ENCODE measurements at regions not wholly inside any gene's neighbourhood (a gene's known extent, or its start where the extent isn't known, plus 50 kb on each side); places are given as distances from the start of the nearest gene placed in this dataset.

GRCh38 chr10:128577958-128578750, 451.9 kb upstream of the MKI67 start:
- Histone ChIP-seq H3K9me2 (replicated peaks; ENCODE audit: low read length) (no peaks in the 10 kb centered on the region), H3K36me3 (ENCODE audit: low read depth, low read length) (no peaks in the 10 kb centered on the region), H3K27ac (ENCODE audit: low read length) (no peak overlapping the region), H2AFZ (ENCODE audit: low read length) (no peak overlapping the region), H3K27me3 (ENCODE audit: low read length) (0 out of 2 replicates have a peak, but pooled peaks cover 15% of the 10 kb centered on the region), H3K4me1 (ENCODE audit: insufficient read depth, low read length) (no peaks in the 10 kb centered on the region), H4K20me1 (ENCODE audit: low read length) (no peaks in the 10 kb centered on the region), H3K79me2 (ENCODE audit: low read length) (no peaks in the 10 kb centered on the region), H3K9me3 (ENCODE audit: low read length) (no peaks in the 10 kb centered on the region), H3K4me3 (ENCODE audit: low read length) (no peak overlapping the region), H3K9ac (ENCODE audit: low read length) (no peak overlapping the region), H3K4me2 (ENCODE audit: low read length) (no peak overlapping the region), H3F3A (ENCODE audit: low read length, unreplicated experiment) (no peaks in the 10 kb centered on the region)
- intact Hi-C loops (cut with micrococcal nuclease) = no loop called here
- ChIA-PET POLR2A (ENCODE audit: unreplicated experiment) (no interaction called here), CTCF (no interaction called here)
- DNase-seq (no peak), ATAC-seq (no peak)
- BruUV-seq (replicated peaks) = no TSS peak
- TF ChIP-seq EZH2phosphoT487 (IDR thresholded peaks at IDR 0.05; ENCODE audit: borderline replicate concordance, low read length) = no peak
- no peak for TF ChIP-seq EZH2 (IDR thresholded peaks at IDR 0.05; ENCODE audit: low read length, unreplicated experiment)
- no peak for TF ChIP-seq CTCF (conservative IDR thresholded peaks at IDR 0.05; ENCODE audit: low read depth, low read length)

DNA sequence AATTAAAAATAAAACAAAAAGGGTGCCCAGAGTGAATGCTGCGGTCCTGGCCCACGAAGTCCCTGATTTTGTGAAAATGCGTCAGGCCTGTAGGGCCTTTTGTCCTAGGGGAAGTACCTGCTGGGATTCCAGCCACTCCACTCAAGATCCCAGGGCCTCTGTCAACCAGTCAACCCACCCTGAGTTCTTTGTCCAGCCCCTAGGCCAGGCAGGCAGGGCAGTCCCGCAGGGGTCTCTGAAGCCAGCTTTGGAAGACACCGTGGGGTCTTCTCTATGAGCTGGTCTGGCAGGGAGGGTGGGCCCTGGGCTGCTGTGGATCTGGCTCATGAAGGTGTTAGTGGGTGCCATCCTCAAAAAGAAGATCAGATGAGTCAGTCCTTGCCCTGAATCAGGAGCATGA, 452.5 kb upstream of the MKI67 start:
- DNase-seq = no peak
- H3K9me2 ChIP-seq (replicated peaks; ENCODE audit: low read length) = no peaks in the 10 kb centered on the region
- no peaks in the 10 kb centered on the region for H3K36me3 ChIP-seq (ENCODE audit: low read depth, low read length)
- ChIA-PET CTCF (no interaction called here), POLR2A (ENCODE audit: unreplicated experiment) (no interaction called here)
- H3K27ac ChIP-seq (ENCODE audit: low read length) = no peak overlapping the region
- no peak overlapping the region for H3K9ac ChIP-seq (ENCODE audit: low read length)
- H3F3A ChIP-seq (ENCODE audit: low read length, unreplicated experiment) = no peaks in the 10 kb centered on the region
- H3K27me3 ChIP-seq (ENCODE audit: low read length) = 0 out of 2 replicates have a peak, but pooled peaks cover 9% of the 10 kb centered on the region
- no peaks in the 10 kb centered on the region for H3K79me2 ChIP-seq (ENCODE audit: low read length)
- TF ChIP-seq EZH2 (IDR thresholded peaks at IDR 0.05; ENCODE audit: low read length, unreplicated experiment) (no peak), CTCF (conservative IDR thresholded peaks at IDR 0.05; ENCODE audit: low read depth, low read length) (no peak), EZH2phosphoT487 (IDR thresholded peaks at IDR 0.05; ENCODE audit: borderline replicate concordance, low read length) (no peak)
- intact Hi-C loops (cut with micrococcal nuclease) = no loop called here
- no peaks in the 10 kb centered on the region for H3K9me3 ChIP-seq (ENCODE audit: low read length)
- no peak for ATAC-seq
- no peak overlapping the region for H2AFZ ChIP-seq (ENCODE audit: low read length)
- no peak overlapping the region for H3K4me3 ChIP-seq (ENCODE audit: low read length)
- no peak overlapping the region for H3K4me2 ChIP-seq (ENCODE audit: low read length)
- no TSS peak for BruUV-seq (replicated peaks)
- no peaks in the 10 kb centered on the region for H3K4me1 ChIP-seq (ENCODE audit: insufficient read depth, low read length)
- no peaks in the 10 kb centered on the region for H4K20me1 ChIP-seq (ENCODE audit: low read length)

- intact Hi-C loops (cut with micrococcal nuclease) = no loop called here
- Histone ChIP-seq H3K4me2 (ENCODE audit: low read length) (no peak overlapping the region), H3K79me2 (ENCODE audit: low read length) (no peaks in the 10 kb centered on the region), H3K27me3 (ENCODE audit: low read length) (0 out of 2 replicates have a peak, but pooled peaks cover 3% of the 10 kb centered on the region), H3K9me3 (ENCODE audit: low read length) (no peaks in the 10 kb centered on the region), H3K4me1 (ENCODE audit: insufficient read depth, low read length) (no peaks in the 10 kb centered on the region), H3K36me3 (ENCODE audit: low read depth, low read length) (no peaks in the 10 kb centered on the region), H3K9ac (ENCODE audit: low read length) (no peak overlapping the region), H3K4me3 (ENCODE audit: low read length) (no peak overlapping the region), H3F3A (ENCODE audit: low read length, unreplicated experiment) (no peaks in the 10 kb centered on the region), H2AFZ (ENCODE audit: low read length) (no peak overlapping the region), H4K20me1 (ENCODE audit: low read length) (no peaks in the 10 kb centered on the region), H3K27ac (ENCODE audit: low read length) (no peak overlapping the region), H3K9me2 (replicated peaks; ENCODE audit: low read length) (no peaks in the 10 kb centered on the region)
- no peak for DNase-seq
- TF ChIP-seq EZH2 (IDR thresholded peaks at IDR 0.05; ENCODE audit: low read length, unreplicated experiment) = no peak
- TF ChIP-seq EZH2phosphoT487 (IDR thresholded peaks at IDR 0.05; ENCODE audit: borderline replicate concordance, low read length) = no peak
- TF ChIP-seq CTCF (conservative IDR thresholded peaks at IDR 0.05; ENCODE audit: low read depth, low read length) = no peak
- ATAC-seq = no peak
- POLR2A ChIA-PET (ENCODE audit: unreplicated experiment) = no interaction called here
- CTCF ChIA-PET = no interaction called here
- no TSS peak for BruUV-seq (replicated peaks)
These were observed 453.1 kb upstream of the MKI67 start for GRCh38 chr10:128579280-128579865.

All from PC-3 (cell line).